Stimulated activated CD8-positive, alpha-beta memory T cell treated with anti-CD3 and anti-CD28 coated beads, Interleukin-4, amount 100 ng/mL, for 24 hours (primary cell): ENCODE measurements at regions not wholly inside any gene's neighbourhood (a gene's known extent, or its start where the extent isn't known, plus 50 kb on each side); places are given as distances from the start of the nearest gene placed in this dataset.

Source experiments
- DNase-seq: peaks from one replicate; pipeline ENCODE4 v3.0.0-alpha.2; 2020; ENCODE audit warnings: low read depth

DNA sequence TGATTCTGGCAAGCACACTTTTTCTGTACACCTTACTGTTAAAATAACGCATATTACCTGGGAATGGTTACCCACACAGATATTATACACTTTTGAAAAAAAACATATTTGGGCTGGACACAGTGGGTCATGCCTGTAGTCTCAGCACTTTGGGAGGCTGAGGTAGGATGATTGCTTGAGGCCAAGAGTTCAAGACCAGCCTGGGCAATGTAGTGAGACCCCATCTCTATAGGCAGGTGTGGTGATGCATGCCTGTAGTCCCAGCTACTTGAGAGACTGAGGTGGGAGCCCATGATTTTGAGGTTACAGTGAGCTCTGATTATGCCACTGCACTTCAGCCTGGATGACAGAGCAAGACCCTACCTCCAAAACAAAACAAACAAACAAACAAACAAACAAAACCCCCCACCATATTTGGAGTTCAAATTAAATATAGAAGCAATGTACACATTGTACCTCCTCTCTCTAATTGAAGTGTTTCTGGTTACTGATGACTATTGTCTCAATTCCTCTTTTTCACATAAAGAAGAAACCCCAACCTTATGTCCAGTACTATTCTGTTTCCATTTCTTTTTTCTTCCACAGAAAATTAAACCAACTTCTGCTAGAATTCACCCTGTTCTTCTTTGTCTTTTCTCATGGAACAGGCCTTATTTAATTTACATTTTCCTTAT lies 152.6 kb upstream of the UMPS start:
- no peak for DNase-seq

DNA sequence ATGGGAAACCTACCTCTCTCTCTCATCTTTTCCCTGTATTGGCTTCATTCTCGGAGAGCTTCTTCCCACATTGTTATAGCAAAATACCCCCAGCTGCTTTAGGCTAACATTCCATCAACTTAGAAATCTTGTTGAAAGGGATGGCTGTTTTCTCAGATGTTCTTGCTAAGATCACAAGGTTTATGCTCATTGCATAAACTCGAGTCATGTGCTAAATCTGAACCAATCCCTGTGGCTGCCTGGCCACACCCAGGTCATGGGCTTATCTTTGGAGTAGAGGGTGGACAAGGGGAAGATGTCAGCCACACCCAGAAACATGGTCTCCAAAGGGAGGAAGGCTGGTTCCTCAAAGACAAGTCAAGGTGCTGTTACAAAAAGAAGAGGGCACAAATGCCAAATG lies 150.6 kb upstream of the UMPS start:
- DNase-seq, result no peak

DNA sequence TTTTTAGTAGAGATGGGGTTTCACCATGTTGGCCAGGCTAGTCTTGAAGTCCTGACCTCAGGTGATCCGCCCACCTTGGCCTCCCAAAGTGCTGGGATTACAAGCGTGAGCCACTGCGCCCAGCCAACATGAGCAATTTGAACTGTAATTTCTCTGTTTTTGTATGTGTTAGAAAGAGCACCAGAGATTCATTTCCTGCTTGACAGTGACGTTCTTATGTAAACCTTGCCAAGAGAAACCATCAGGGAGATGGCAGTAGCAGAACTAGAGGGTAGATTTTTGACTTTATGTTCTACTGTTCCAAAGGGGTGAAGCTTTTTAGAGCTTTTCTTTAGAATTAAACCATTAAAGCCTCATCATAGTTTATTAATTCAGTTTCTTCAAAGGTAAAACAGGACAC lies 148.1 kb upstream of the UMPS start:
- no peak for DNase-seq

DNA sequence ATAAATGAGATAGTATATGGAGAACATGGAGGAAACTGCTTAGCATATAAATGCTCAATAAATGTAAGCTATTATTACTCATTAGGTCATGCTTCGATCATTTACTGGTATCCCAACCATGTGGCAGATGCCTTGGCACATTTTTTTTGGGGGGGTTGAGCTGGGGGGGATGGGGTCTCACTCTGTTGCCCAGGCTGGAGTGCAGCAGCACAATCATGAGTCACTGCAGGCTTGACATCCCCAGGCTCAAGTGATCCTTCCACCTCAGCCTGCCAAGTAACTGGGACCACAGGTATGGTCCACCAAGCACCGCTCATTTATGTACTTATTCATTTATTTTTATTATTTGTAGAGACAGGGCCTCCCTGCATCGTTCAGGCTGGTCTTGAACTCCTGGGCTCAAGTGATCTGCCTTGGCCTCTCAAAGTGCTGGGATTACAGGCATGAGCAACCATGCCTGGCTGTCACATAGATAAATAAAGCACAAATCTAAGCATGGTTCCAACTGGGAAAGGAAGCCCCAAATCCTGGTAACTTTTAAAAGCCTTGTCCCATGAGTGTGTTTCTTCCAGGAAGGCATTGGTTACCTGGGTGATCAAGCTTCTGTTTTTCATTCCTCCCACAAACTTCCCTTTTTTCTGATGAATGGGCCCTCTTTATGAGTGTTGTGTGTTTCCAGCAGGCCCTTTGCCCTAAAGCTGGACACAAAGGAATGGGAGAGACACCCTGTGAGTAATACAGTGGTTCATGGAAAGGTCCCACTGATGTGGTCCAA lies 147.4 kb upstream of the UMPS start:
- DNase-seq, result no peak

DNA sequence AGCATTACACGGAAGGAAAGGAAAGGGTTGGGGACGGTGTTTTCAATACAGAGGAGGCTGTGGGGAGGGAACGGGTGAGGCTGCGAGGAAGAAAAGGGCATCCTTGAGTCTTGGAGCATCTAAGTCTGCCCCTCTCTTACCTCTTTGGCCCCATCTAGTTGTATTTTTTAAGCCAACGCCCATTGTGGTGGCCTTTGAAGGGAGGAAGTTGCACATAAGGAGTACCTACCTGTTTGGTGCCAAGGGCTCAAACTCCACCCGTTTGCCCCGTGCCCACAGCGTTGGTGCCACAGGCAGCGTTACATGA lies 146.1 kb upstream of the UMPS start:
- no peak for DNase-seq

DNA sequence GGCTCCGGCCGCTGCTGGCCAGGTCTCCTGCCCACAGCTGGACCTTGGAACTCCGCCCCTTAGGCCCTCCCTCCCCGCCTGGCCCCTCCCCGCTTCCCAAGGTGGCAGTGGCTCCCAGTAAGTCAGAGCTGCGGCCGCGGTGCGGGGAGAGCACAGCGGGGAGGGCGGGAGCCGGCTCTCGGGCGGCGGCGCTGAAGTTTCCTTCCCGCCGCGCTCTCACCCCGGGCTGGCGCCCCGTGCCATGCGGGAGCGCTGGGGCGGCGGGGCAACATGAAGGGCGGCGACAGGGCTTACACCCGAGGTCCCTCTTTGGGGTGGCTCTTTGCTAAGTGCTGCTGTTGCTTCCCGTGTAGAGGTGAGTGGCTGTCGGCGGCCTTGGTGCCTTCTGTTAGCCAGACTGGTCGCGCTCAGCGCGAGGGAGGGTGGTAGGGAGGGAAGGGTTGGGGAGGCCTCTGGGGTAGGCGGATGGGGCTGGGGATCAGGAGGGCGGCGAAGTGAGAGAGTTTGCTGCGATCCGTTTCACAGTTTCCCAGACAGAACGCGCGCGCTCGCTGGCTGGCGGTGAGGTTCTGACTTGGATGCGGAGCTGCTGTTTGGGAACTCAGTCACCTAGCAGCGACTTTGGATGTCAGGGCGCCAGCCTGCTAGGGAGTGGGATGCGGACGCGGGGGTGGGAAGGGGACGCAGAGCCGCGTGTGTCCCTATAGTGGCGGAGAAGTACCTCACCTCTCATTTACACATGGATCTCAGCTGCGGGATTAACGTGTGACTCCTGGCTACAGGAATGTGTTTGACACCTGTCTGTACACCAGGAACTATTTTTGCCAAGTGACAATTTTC lies 145.5 kb upstream of the UMPS start:
- no peak for DNase-seq

DNA sequence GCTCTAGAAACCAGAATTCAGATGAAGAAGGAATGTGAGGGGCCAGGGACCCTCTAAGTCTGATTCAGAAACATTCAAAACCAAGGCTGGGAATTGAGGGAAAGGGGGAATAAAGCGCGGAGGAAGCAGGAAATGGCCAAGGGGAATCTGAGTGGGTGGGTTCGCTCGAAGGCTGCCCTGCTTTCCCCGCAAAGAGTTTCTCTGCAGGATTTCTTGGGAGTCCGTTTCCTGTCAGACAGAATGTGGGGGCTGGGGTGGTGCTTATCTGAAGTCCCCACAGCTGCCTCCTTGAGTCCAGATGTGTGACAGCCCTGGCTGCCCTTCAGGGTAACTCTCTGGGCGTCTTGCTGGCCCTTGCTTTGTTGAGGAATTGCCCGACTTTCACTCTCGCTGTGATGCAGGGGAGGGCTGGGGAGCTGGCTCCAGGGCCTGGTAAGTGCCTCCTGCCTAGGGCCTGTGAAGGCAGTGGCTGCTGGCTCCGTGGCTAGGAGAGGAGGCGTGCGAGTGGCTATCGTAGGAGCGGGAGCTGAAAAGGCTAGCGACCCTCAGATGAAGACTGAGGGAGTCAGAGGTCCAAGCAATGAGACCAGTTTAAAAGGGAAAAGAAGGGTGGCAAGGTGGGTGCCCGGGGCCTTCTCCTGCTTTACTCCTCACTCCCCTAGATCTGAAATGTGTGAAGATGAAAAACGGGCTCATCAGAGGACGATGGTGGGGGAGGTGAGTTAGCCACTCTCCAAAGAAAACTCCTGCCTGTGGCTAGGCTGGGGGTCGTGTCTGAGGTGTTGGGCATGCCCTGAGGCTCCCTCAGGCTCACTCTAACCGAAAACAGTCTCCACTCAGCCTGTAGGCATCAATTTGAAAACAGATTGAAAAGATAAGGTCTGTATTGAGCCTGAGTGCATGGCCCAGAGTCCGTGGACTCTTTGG lies 143.9 kb upstream of the UMPS start:
- no peak for DNase-seq

DNA sequence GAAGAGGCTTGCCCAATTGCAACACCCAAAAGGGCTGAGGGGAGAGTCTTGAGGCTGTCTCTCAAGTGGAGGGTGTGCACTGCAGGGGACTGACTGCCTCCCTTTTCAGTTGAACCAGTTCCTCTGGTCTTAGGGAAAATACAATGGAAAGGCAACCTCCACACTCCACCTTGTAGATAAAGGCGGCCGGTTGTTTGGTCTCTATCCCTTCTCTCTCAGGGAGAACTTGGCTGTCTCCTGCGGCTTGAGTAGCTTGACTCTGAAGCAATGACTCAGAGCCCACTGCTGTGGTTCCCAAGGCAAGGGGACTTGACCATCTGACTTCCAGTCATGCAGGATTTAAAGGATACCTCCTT lies 143.2 kb upstream of the UMPS start:
- DNase-seq, result no peak

DNA sequence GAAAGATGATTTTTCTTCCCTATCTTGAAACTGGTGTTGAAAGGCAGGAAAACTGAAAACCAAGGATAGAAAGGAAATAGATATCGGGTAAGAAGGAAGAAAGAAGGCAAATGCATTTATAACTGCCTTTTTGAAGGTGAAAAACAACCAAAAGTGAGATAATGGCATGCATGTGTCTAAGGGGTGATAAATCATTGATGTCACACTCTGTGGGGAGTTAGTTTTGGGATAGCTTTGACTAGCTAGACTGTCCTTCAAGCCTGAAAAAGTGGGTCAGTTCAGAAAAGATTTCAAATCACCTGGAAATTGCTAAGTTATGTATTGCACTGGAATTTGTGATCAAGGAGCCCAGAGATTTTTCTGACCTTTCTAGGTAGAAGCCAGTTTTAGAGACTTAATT lies 142.2 kb upstream of the UMPS start:
- no peak for DNase-seq

DNA sequence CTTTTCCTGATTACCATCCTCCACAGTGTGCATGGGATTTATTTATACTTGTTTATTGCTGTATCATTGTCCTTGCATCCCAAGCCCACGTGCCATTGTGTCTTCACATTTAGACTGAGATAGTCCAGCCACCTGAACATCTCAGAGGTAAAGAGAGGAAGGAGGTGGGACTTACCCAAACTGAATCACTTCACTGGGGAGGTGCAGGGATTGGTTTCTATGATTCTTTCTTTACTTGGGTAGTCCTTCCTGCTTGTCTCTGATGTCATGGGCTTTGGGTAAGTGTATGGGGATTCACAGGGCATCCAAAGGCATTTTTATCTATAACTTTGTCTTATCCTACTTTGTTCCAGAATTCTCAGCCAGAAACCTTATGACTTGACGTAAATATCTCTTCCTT lies 141.5 kb upstream of the UMPS start:
- no peak for DNase-seq

DNA sequence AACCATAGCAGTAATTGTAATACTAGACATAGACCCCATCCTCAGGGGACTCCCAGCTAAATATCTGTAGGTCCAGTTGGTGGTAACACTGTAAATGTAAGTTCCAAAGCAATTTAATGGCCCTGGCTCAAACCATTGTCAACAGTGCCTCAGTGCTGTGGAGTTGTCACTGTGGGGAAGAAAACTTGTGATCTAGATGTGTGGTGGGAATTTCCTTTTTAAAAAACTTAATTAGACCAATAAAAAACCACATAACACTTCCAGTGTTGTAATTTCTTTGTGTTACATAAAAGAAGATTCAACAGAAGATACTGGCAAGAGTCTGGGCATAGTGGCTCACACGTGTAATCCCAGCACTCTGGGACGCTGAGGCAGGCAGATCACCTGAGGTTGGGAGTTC lies 138.6 kb upstream of the UMPS start:
- no peak for DNase-seq

DNA sequence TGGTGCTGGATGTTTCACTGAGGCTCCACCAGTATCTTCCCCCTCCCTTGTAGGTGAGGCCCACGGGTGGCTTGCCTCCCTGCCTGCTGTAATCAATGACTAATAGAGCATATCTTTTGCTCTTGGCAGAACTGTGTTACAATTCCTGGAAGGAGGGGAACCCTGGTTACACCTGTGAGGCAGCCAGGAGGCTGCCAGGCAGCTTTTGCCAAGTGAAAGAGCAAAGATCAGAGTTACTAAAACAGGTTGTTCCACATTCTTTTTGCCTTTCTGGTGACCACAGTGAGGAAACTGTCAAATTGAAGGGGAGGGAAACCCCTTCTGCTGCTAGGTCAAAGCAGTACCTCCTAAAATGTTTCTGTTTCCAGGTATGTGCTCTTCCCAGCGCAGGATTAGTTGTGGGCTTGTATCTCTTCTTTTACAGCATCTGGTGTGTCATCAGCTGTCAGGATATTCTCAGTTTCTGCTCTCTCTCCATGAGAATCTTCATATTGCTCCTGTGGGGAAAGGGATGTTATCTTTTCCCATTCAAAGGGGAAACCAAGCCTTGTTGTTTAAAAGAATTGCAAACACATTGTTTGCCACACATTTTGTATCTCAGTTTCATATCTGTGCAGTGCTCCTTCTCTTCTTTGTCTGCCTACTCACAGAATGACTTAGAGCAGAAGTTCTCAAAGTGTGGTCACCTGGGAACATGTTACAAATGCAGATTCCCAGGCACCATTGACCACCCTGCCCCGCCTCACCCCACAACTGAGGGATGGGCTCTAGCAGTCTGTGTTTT lies 137.4 kb upstream of the UMPS start:
- DNase-seq, result no peak

DNA sequence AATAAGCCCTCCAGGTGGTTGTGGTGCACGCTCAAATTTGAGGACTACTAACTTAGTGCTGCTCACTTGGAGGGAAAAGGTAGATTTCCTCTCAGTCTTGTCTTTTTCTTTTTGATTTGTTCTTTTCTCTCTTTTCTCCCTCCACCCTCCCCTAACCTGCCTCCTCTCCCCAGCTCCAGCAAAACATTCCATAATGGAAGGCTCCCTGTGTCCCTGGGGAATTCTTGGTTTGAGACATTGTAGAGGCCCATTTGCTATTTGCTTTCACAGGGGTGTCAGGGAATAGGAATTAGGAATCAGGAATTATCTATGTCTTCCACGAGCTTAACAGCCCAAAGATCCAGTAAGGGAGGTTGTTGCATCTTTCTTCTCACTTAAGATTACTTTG lies 136.8 kb upstream of the UMPS start:
- DNase-seq, result no peak

DNA sequence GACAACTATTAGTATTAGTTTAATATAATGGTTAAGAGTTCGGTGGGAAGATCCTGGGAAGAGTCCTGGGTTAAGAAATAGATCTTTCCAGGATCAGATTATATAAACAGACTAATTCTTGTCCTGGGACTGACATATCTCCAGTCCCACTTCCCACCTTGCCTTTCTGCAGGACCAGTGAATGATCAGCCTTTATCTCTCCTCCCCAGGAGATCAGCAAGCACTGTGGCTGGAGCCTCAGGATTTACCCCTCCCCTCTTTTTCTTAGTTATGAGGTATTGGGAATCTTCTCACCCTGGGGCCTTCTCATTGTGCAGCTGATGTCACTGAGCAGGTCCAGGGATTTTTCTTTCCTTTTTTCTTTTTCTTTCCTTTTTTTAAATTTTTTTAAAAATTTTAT lies 135.7 kb upstream of the UMPS start:
- no peak for DNase-seq

DNA sequence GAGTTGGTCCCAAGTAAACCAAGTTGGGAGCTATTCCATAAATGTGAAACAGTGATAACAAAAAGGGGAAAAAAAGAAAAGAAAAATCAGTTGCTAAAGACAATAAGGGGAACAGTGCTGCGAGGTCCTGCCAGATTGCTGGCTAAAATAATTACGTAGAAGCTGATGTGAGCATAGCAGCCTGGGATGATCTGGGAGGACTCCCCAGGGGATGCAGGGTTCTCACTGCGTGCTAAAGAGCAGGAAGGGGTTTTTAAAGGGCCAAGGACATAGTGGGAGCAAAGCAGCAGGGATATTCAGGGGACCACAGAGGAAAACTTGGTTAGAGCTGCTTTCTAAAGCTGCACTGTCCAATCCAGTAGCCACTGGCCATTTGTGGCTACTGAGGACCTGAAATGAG lies 133.0 kb upstream of the UMPS start:
- DNase-seq, result no peak

DNA sequence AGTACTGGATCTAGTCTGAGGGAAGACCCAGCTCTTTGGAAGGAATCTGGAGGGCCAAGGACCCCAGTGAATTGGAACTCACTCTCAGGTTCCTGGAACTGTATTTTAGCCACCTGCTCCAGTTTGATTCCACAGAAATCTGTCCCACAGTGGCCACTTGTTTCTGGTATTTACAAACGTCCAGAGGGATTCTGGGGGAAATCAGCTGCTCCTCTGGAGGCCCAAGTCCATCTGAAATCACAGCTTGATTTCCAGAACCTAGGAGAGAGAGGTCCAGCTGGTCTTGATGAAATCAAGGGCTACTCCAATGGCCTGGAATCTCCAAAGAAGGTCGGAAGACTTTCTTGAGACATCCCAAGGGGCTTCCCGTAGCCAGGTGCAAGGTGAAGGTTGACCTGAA lies 132.3 kb upstream of the UMPS start:
- DNase-seq, result no peak

DNA sequence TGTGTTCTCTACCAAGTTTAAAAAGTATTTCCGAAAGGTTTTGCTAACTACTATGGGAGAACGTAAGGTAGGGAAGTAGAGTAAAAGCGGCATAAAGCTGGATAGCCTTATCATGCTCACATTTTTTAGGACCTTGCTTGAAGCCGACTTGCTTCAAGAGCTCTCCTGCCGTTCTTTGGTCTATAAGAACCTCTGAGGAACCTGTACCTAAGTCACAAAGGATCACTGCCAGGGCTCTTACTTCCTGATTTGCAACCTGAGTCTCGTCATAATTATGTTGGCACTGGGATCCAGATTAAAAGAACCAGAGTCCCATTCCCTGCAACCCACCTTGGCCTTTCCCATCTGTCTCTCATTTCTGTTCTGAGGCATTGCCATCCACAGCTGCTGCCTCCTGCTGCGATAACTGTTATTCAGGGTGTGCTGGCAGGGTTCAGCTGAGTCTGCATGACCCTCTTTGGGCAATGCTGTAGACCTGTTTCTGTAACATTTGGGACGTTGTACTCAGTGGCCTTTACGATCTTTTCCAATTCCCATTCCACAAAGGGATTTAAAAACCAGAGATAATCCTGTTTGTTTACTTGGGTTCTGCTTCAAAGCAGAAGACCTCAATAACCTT lies 131.0 kb upstream of the UMPS start:
- DNase-seq, result no peak

DNA sequence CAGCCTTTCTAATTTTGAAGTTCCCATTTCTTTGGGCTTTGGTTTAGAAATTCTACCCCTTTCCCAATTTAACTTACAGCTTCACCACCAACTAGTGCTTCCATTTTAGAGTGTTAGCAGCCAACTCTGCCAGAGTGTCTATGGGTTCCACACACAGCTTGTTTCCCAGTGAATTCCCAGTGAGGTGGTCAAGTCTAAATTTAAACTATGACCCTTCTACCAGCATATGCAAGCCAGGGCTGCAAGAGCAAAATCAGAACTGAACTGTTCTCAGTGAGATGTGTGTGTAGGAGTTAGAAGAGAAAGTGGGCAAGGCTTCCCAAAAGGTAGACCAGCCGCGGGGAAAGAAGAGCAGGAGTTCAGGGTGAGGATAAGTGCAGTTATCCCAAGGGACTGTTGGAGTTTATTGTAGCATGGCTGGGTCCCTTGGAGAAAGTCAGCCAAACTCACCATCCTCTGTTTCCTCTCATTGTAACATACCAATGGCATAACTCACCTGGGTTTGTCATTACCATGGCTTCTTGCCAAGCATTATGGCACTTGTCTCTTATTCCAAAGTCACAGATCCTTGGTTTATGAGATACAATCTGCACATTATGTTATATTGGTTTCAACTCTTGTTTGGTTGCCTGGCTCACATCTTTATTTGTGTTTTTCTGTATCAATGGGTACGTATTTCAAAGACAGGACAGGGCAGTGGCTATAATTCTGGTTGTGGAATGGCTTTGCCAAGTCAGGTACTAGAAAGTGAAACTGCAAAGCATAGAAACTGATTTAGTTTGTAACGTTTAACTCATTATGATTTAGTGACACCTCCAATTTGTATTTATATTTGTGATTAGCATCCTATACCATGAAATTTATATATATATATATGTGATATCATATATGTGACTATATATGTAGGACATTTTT lies 130.2 kb upstream of the UMPS start:
- no peak for DNase-seq

DNA sequence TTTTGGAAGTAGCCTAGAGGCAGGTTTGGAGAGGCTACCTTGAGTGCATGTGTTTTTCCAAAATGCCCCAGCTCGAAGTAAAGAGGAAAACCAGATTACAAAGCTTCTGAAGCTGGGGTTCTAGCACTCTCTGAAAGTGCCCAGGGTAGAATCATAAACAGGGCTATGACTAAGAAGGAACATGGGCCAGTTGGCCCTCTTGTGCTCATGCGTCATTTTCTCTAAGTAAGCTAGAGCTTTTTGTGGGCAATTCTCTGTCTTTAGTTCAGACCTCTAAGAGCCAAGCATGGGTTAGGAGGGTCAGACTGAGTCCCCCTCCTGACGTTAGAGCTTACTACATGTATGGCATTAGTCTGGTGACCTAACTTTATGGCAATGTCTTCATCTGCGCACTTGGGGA lies 129.5 kb upstream of the UMPS start:
- no peak for DNase-seq

DNA sequence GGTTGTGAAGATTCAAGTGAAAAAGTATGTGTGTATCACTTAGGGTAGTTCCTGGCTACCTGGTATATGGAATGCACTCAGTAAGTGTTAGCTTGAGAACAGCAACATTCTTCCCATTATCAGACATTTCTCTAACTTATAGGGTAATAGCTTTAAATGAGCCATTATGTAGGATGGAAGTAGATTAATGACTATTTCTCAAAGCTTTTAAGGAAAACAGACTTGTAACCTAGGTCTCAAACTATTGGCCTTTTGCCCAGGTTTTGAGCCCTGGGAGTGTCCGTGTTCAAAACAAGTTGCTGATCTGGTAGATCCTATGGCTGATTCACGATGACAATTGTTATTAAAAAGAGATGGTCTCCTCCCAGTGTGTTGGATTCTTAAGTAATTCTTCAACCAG lies 129.1 kb upstream of the UMPS start:
- DNase-seq, result no peak
